Astrocyte of the spinal cord (primary cell): ENCODE measurements at regions not wholly inside any gene's neighbourhood (a gene's known extent, or its start where the extent isn't known, plus 50 kb on each side); places are given as distances from the start of the nearest gene placed in this dataset.

Experiments
- DNase-seq: peaks from one replicate; pipeline ENCODE4 v3.0.0; 2011; ENCODE audit warnings: low read depth, low spot score
- H3K4me3 ChIP-seq: 2 replicates; pipeline ENCODE4 v1.5.1; 2011; ENCODE audit warnings: low read depth, mild to moderate bottlenecking, low read length, moderate library complexity
- in situ Hi-C: cut with HindIII; loops from 2 replicates; pipeline ENCODE4 v1.10.0; 2017; ENCODE audit warnings: low sequenced_read_pairs
- TF ChIP-seq, protein P1 (sequence below): IDR thresholded peaks from 2 replicates; pipeline ENCODE4 v1.5.1; 2012; ENCODE audit warnings: low read depth, mild to moderate bottlenecking, low read length, inconsistent platforms

DNA sequence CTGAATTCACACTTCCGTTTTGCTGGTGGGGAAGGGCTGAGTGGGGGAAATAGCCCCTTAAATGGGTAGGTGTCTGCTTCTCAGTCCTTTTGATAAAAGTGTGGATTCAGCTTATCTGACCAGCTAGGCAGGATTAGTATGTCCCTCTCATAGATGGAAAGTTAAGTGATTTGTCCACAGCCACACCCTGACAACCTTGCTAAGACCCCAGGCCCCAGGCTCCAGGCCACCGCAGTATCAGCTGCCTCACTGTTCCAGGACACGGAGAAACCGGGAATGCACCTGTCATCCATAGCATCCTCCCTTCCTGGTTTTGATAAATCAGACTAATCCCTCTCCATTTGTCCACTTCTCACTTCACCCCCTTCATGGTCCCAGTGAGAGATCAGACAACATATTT, 197.7 kb downstream of the USP12 start:
- DNase-seq: no peak
- TF ChIP-seq, protein P1, sequence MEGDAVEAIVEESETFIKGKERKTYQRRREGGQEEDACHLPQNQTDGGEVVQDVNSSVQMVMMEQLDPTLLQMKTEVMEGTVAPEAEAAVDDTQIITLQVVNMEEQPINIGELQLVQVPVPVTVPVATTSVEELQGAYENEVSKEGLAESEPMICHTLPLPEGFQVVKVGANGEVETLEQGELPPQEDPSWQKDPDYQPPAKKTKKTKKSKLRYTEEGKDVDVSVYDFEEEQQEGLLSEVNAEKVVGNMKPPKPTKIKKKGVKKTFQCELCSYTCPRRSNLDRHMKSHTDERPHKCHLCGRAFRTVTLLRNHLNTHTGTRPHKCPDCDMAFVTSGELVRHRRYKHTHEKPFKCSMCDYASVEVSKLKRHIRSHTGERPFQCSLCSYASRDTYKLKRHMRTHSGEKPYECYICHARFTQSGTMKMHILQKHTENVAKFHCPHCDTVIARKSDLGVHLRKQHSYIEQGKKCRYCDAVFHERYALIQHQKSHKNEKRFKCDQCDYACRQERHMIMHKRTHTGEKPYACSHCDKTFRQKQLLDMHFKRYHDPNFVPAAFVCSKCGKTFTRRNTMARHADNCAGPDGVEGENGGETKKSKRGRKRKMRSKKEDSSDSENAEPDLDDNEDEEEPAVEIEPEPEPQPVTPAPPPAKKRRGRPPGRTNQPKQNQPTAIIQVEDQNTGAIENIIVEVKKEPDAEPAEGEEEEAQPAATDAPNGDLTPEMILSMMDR: no peak
- in situ Hi-C loops: no loop called here
- H3K4me3 ChIP-seq: no peak overlapping the region

DNA sequence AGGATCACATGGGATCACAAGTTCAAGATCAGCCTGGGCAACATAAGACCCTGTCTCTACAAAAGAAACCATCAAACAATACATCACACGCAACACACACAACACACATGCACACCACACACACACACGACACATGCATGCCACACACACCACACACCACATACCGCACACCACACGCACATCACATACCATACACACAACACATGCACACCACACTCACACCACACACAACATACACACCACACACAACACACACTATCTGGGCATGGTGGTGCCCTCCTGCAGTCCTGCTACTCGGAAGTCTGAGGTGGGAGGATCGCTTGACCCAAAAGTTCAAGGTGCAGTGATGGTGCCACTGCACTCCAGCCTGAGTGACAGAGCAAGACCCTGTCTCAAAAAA, 198.3 kb downstream of the USP12 start:
- in situ Hi-C loops: no loop called here
- TF ChIP-seq, protein P1: no peak
- no peak for DNase-seq
- no peak overlapping the region for H3K4me3 ChIP-seq

DNA sequence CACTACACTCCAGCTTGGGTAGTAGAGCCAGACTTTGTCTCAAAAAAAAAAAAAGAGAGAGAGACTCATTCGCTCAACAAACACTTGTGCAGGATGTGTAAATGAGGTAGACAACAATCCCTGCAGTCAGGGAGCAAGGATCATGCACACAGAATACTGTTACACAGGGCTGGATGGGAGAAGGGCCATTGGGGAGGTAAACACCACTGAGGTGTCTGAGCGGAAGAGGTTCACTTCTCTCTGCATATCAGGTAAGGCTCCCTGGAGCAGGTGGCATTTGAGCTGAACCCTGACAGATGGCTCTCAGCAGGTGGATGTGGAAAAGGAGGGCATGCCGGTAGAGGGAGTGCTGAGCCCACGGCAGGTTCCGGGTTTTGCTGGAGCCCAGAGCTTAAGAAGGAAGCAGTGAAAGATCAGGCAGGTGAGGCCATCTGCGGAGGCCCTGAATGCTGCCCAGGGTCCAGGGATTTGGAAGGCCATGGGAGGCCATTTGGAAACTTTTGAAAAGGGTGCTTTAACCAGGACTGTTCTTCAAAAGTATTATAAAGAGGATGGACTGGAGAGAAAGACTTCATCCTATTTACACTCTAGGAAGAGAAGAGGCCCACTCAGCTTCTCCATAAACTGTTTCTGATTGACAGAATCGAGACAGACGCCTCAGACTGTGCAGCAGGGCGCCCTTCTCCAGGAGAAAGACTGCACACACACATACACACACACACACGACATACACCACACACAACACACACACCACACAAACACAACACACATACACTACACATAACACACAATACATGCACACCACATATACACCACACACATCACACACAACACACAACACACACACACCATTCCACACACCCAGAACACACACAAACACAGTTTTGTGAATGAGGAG, 199.4 kb downstream of the USP12 start:
- H3K4me3 ChIP-seq: no peak overlapping the region
- peak; percentile 16 for DNase-seq
- TF ChIP-seq, protein P1: peak; percentile 55
- in situ Hi-C loops: no loop called here

DNA sequence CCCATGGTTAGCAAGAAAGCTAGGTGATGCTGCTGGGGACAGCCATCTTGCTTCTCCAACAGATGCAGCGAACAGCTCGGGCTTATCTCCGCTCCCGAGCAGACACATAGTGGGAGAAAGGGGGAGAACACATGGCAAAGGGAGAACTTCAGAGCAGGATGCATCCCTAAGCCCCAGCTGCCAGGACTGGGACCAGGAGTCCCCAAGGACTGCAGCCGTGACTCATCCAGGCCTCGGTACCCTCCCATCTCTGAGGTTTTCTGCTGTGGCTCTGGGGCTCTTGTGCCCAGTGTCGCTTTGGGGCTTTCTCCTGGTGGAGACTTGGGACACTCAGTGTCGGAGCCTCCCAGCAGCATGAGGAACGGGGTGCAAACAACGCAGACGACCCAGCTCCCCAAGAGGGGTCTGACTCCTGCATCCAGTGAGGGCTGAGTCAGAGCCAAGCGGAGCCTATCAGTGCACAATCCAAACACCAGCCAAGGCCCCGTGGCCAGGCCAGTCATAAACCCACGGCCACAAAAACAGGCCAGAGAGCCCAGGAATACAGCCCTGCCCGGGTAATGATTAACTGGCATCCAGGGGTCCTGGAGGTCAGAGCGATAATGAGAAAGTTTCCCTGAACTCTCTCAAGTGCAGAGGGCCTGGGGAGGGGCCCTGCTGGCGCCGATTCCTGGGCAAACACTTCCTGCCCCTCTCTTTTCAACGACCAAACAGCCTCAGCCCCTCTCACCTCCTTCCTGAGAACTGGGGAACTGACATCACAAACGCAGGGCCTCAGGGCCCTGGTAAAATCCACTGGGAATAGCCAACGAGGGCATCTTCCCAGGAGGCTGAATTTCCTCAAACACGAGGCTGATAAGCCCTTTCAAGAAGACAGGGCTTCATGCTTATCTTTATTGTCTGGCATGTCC, 202.9 kb downstream of the USP12 start:
- TF ChIP-seq, protein P1: no peak
- no peak overlapping the region for H3K4me3 ChIP-seq
- DNase-seq: no peak
- in situ Hi-C loops: no loop called here

DNA sequence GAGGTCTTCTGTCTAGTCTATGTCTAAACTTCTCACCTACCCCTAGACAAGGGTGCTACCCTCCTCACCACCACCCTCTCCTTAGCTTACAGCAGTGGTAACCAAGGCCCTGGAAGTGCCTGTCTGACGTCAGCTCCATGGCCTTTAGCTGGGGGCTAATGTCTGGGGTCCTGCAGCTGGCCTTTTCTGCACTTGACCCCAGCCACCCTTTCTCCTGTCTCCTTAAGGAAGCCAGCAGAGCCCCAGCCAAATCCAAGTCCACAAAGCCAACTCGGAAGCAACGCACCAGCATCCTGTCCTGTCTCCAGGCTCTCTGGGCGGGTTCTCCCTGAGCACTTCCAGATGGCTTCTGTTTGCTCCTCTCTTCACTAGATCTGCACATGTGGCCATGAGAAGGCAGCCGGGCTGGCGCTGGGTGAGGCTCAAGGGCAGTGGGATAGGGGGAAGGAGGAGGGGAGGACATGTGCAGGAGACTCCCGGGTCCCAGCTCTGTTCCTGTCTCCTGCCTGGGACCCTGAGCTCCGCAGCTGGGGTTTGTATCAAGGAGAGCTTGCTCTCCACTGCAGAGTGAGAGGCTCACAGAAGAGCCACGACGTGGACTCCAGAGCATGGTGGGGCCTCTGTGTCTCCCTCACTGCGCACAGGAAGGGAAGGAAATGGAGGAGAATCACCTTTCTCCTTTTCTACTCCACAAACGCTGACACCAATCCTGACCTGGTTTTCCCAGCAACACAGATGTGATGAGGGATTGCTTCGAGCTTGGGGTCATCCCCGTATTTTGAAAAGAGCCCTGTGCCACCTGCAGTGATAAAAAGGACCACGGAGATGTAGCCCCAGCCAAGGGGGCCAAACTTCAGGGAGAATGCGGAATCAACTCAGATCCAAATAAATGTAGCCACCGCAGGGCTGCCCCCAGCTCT, 204.2 kb downstream of the USP12 start:
- TF ChIP-seq, protein P1: no peak
- H3K4me3 ChIP-seq: no peak overlapping the region
- DNase-seq: no peak
- in situ Hi-C loops: no loop called here

DNA sequence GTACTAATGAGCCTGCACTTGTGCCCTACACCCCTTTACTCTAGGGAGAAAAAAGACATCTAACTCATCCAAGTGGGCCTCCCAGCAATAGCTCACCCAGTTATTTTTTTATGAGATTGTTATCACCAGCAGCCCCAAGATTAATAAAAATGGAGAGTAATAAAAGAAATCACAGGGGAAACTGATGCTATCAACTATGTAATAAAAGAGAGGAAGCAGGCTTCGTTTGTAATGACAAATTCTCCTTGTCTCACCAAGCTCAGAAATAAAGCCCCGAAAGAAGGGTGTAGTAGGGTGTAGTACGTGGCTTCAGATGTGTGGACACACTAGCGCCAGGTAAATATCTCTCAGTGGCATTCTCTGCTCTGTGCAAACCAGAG, 204.9 kb downstream of the USP12 start:
- no peak overlapping the region for H3K4me3 ChIP-seq
- no peak for DNase-seq
- TF ChIP-seq, protein P1: no peak
- in situ Hi-C loops: no loop called here
